H1 (cell line): ENCODE measurements at regions not wholly inside any gene's neighbourhood (a gene's known extent, or its start where the extent isn't known, plus 50 kb on each side); places are given as distances from the start of the nearest gene placed in this dataset.

Experiments
- CTCF ChIP-seq, 3 experiments: IDR thresholded peaks; 1 replicate in 2 of 3; 2 replicates in 1 of 3; pipeline versions ENCODE4 v1.5.1 to v1.6.1; 2011; ENCODE audit warnings: low read length in 3 of 3, mild to moderate bottlenecking in 3 of 3, inconsistent platforms in 2 of 3, low read depth in 1 of 3, moderate library complexity in 1 of 3; ENCODE audit not compliant: insufficient read depth in 1 of 3; ENCODE audit errors: control extremely low read depth in 1 of 3
- EP300 ChIP-seq, 2 experiments: IDR thresholded peaks; 1 replicate in 1 of 2; 2 replicates in 1 of 2; pipeline ENCODE4 v1.6.1; 2011 to 2012; ENCODE audit warnings: low read depth in 2 of 2, low read length in 2 of 2, mild to moderate bottlenecking in 2 of 2, borderline replicate concordance in 1 of 2, inconsistent platforms in 1 of 2, moderate library complexity in 1 of 2
- MAFK ChIP-seq: IDR thresholded peaks from 2 replicates; pipeline ENCODE4 v1.6.1; 2012; ENCODE audit warnings: low read depth, mild to moderate bottlenecking, improper control_type of control experiment, low read length
- RBBP5 ChIP-seq: IDR thresholded peaks from 2 replicates; pipeline ENCODE4 v1.7.1; 2012; ENCODE audit warnings: low read depth, mild to moderate bottlenecking, inconsistent platforms, low read length, moderate library complexity, borderline replicate concordance
- ZNF274 ChIP-seq: IDR thresholded peaks from 2 replicates; pipeline ENCODE4 v1.7.0; 2012; ENCODE audit warnings: low read length, borderline replicate concordance; ENCODE audit errors: extremely low read depth

DNA sequence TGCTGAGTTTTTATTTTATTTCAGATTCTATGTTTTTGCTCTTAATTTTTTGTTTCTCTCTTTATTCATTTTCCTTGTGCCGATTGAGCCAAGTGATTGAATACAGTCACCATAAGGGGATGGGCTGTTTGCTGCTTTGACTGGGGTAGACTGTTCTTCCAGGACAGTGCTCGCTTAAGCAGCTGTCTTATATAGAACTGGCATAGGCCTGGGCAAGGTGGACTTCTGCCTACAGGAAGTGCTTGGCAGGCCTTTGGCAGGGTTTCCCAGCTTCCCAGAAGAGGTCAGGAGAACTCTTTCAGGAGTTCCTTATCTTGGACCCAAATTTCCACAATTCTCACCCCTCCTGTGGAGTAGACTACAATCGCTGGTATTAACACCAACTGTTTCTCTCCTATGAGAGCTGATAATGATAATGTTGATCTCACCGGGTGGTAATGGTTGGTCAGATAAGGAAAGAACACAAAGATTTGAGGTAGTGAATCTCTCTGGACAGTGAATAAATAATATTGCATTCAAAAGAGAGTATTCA lies 207.5 kb upstream of the ST6GAL2 start (continued):
- TF ChIP-seq EP300 (IDR thresholded peaks at IDR 0.05; ENCODE audit: borderline replicate concordance in 1 of 2, low read depth in 2 of 2, low read length in 2 of 2) (no peak), CTCF (IDR thresholded peaks at IDR 0.05; ENCODE audit: control extremely low read depth in 1 of 3, insufficient read depth in 1 of 3, low read depth in 1 of 3, low read length in 3 of 3) (no peak), MAFK (no peak), RBBP5 (no peak), ZNF274 (no peak)
